Activated CD4-positive, alpha-beta T cell treated with anti-CD3 and anti-CD28 coated beads, Interleukin-2, Interleukin-4, amounts not matched to agents 100 ng/mL and 50 ng/mL, durations not matched to agents 16 hours and 8 hours (primary cell): ENCODE measurements at regions not wholly inside any gene's neighbourhood (a gene's known extent, or its start where the extent isn't known, plus 50 kb on each side); places are given as distances from the start of the nearest gene placed in this dataset.
"Not testable (repeated sequence)": the region's sequence is repeated elsewhere in the genome, so short reads cannot be mapped to it uniquely, and the experiment has no call there.

Experiments used
- DNase-seq: peaks from one replicate; pipeline ENCODE4 v3.0.0-alpha.2; 2020; ENCODE audit warnings: low spot score

GRCh38 chr6:55955684-55956083 is 80.3 kb upstream of the BMP5 start:
- no peak for DNase-seq

- DNase-seq = no peak
These were observed 79.0 kb upstream of the BMP5 start for GRCh38 chr6:55954436-55954835.

GRCh38 chr6:55953335-55953734 is 77.9 kb upstream of the BMP5 start:
- DNase-seq = no peak

- DNase-seq = no peak
These were observed 74.9 kb upstream of the BMP5 start for GRCh38 chr6:55950071-55950814.

DNA sequence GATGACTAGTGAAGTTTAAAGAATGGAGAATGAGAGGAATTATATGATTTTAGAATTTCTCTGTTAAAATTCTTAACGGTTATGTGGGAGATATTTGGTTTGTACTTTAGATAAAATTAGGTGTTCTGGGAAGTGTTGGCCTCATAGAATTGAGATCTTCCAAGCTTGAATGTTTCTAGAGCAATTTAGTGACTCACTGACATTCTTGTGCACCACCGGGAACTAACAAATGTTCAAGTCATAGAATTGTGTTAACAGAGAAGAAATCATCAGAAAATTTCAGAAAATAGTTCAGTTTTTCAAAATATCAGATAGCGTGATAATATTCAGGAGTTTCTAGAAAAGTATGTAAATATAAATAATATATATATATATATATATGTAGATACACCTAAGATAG is 67.9 kb upstream of the BMP5 start:
- no peak for DNase-seq

DNA sequence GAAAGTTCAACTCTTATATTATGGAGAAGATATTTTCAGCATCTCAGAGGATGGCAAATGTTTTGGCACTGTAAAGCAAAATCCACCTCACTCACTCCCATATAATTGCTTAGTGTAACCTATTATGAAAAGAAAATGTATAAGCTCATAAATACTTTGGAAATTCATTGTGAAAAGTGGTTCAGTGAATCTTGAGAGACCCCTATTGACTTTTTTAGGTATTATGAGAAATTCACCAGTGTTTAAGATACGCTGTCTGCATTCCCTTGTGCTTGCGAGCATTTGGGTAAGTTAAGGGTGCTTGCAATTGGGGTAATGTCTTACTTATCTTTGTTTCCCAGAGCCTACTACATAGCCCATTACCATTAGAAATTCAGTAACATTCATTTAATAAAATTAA is 66.3 kb upstream of the BMP5 start:
- DNase-seq = no peak

DNA sequence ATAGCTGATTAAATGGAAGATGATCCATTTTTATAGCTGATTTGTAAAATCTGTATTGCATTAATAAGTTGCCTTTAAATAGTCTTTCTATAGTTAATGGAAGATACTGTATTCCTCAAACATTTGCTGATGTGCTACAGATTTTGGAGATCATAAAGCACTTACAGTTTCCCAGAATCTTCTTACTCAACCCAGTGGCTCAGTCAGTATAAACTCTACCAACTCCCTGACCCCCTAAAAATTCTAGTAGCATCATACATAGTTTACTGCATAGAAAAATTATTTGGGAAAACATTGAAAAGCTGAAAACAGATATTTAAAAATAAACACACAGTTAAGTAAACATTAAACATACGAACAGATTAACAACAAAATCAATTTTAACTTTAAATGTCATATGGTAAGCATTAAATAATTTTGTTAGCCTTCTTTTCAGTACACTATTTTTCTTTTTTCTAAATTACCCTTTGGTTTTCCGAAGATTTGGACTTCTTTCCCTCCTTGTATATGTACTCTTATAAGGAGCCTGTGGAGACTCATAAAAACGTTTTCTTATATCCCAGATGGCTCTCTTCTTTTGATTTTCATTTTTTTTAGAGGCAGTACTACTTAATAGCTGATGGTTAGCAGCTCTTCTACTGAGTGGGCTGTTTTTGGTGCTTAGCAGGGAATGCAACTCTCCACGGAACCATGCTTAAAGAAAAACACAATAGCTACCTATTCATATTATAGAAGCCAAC is 62.7 kb upstream of the BMP5 start:
- DNase-seq = no peak

DNA sequence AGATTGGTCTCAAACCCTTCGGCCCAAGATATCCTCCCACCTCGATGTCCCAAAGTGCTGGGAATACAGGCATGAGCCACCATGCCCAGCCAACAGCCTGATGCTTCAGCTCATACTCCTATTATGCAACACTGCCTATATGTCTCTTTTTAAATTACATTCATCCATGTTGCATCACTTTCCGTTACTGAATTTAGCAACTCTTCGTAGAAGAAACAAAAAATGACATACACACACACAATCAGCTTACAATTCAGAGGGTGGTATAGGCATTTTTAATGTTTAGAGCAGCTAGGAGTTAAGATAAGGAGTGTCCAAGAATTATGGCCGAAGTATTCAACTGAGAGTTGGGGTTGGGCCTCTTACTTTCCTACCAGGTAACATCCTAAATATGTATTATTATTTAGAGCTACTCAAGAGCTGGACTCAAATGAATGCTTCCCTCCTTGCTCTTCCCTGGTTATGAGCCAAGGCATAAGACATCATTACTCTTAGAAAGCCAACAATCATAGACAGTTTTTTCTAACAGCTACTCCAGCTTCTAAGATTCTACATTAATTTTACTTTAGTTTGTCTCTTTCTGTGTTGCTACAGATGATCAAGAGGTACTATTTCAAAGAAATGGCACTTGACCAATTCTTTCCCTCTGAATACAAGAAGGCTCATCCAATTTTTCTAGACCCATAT is 62.0 kb upstream of the BMP5 start:
- DNase-seq = no peak

DNA sequence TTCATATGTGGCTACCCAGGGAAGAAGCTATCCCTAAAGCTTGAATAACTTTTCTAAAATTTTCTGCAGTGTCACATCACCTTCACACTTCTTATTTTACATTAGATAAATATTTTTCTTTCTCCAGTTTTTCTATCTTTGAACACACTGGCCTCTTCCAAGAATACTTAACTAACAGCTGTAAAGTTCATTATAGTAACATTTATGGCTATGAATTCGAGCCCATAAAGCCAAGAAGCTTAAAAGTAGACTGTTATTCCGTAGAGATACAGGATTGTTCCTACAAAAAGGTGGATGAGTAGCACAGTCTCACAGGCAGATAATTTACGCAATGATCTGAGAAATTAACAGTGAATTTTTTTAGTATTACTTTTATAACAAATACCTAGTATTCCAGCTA is 55.7 kb upstream of the BMP5 start:
- DNase-seq = no peak

GRCh38 chr6:55927713-55928112 is 52.3 kb upstream of the BMP5 start:
- not testable (repeated sequence) for DNase-seq

DNA sequence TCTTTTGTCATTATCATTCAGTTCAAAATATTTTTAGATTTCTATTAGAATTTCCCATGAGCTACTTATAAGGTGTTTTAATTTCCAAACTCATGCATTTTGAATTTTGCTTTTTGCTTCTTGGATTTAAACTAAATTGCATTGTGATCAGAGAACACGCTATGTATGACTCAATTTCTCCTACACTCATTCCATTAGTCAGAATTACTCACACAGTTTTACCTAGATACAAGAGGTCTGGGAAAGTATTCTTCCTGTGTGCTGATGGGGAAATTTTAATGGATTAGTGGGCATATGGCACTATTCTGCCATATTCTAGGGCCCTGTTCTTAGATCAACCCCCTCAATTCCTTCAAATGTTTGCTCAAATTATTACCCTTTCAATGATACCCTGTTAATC is 49.9 kb upstream of the BMP5 start:
- no peak for DNase-seq
